ENCODE measurements at regions not wholly inside any gene's neighbourhood (a gene's known extent, or its start where the extent isn't known, plus 50 kb on each side); places are given as distances from the start of the nearest gene placed in this dataset.

- H3K27ac ChIP-seq: no peak overlapping the region
- ChIA-PET CTCF (no interaction called here), POLR2A (ENCODE audit: low non-redundant PET) (no interaction called here)
- no peak for TF ChIP-seq CTCF (conservative IDR thresholded peaks at IDR 0.05; ENCODE audit: low read depth)
- DNase-seq (ENCODE audit: low spot score): no peak
Observed at GRCh38 chr10:83037653-83038052, 1101.7 kb upstream of the GHITM start.

GRCh38 chr10:83038631-83039030, 1100.7 kb upstream of the GHITM start:
- no peak for DNase-seq (ENCODE audit: low spot score)
- TF ChIP-seq CTCF (conservative IDR thresholded peaks at IDR 0.05; ENCODE audit: low read depth): no peak
- ChIA-PET CTCF (no interaction called here), POLR2A (ENCODE audit: low non-redundant PET) (no interaction called here)
- H3K27ac ChIP-seq: no peak overlapping the region

GRCh38 chr10:83045731-83046130, 1093.6 kb upstream of the GHITM start:
- ChIA-PET POLR2A (ENCODE audit: low non-redundant PET) (no interaction called here), CTCF (interaction anchor here (0.5 kb wide), 1 partner anchor 847 kb away, joined by 3 read pairs; no protein-coding TSS in a partner anchor)
- TF ChIP-seq CTCF (conservative IDR thresholded peaks at IDR 0.05; ENCODE audit: low read depth): no peak
- DNase-seq (ENCODE audit: low spot score): no peak
- no peak overlapping the region for H3K27ac ChIP-seq

- no peak overlapping the region for H3K27ac ChIP-seq
- no peak for DNase-seq (ENCODE audit: low spot score)
- TF ChIP-seq CTCF (conservative IDR thresholded peaks at IDR 0.05; ENCODE audit: low read depth): no peak
- ChIA-PET POLR2A (ENCODE audit: low non-redundant PET) (no interaction called here), CTCF (no interaction called here)
Observed at GRCh38 chr10:83050815-83051214, 1088.5 kb upstream of the GHITM start.

GRCh38 chr10:83062871-83063270, 1076.4 kb upstream of the GHITM start:
- ChIA-PET POLR2A (ENCODE audit: low non-redundant PET) (no interaction called here), CTCF (no interaction called here)
- no peak for DNase-seq (ENCODE audit: low spot score)
- no peak overlapping the region for H3K27ac ChIP-seq
- TF ChIP-seq CTCF (conservative IDR thresholded peaks at IDR 0.05; ENCODE audit: low read depth): no peak

GRCh38 chr10:83073472-83073871, 1065.8 kb upstream of the GHITM start:
- TF ChIP-seq CTCF (conservative IDR thresholded peaks at IDR 0.05; ENCODE audit: low read depth): no peak
- no peak overlapping the region for H3K27ac ChIP-seq
- ChIA-PET CTCF (no interaction called here), POLR2A (ENCODE audit: low non-redundant PET) (no interaction called here)
- no peak for DNase-seq (ENCODE audit: low spot score)

Measured in RWPE1 (cell line).